Upper lobe of left lung (tissue), 6 donors: ENCODE measurements at regions not wholly inside any gene's neighbourhood (a gene's known extent, or its start where the extent isn't known, plus 50 kb on each side); places are given as distances from the start of the nearest gene placed in this dataset.

Source experiments
- ATAC-seq, 2 donors: fragments of 200-7000 bp; cut with Tn5 transposase; one replicate each; pipeline ENCODE4 v1.9.1; 2022; ENCODE audit warnings: mild to moderate bottlenecking in 2 of 2, moderate library complexity in 2 of 2; ENCODE audit not compliant: low FRiP score in 2 of 2
- DNase-seq, 2 donors: peaks; one replicate each; pipeline ENCODE4 v3.0.0-alpha.2; 2019 to 2020
- H3K27ac ChIP-seq, 4 donors: fragments of 200-600 bp; sonication (generic); one replicate each; pipeline ENCODE4 v1.5.1; 2016 to 2019
- H3K27me3 ChIP-seq, 4 donors: fragments of 200-600 bp; sonication (generic); one replicate each; pipeline ENCODE4 v1.5.1; 2017 to 2019
- H3K36me3 ChIP-seq, 4 donors: fragments of 200-600 bp; sonication (generic); one replicate each; pipeline ENCODE4 v1.5.1; 2016 to 2019
- H3K4me1 ChIP-seq, 4 donors: fragments of 200-600 bp; sonication (generic); one replicate each; pipeline ENCODE4 v1.5.1; 2018 to 2019
- H3K4me3 ChIP-seq, 4 donors: fragments of 200-600 bp; sonication (generic); one replicate each; pipeline ENCODE4 v1.5.1; 2017 to 2019; ENCODE audit warnings: mild to moderate bottlenecking in 2 of 4, moderate library complexity in 1 of 4
- H3K9me3 ChIP-seq, 4 donors: fragments of 200-600 bp; sonication (generic); one replicate each; pipeline ENCODE4 v1.5.1; 2018 to 2019
- EP300 ChIP-seq, 4 donors: sonication (generic); formaldehyde crosslinking; IDR thresholded peaks; one replicate each; pipeline ENCODE4 v1.5.1; 2017; ENCODE audit warnings: antibody characterized with exemption in 4 of 4, control low read depth in 2 of 4
- POLR2A ChIP-seq, 4 donors: fragments of 450-650 bp; IDR thresholded peaks; one replicate each; pipeline ENCODE4 v1.5.1; 2016 to 2017; ENCODE audit warnings: antibody characterized with exemption in 4 of 4, mild to moderate bottlenecking in 2 of 4
- POLR2AphosphoS5 ChIP-seq, 2 donors: sonication (generic); formaldehyde crosslinking; IDR thresholded peaks; one replicate each; pipeline ENCODE4 v1.5.1; 2017; ENCODE audit warnings: antibody characterized with exemption in 2 of 2
- WGBS, 2 donors: methylation state at CpG; one replicate each; pipeline ENCODE4 v1.1.5; 2017 to 2018; 5-methylcytosine and 5-hydroxymethylcytosine counted together
- TF ChIP-seq, protein P1 (sequence below), 6 experiments: fragments of 450-650 bp in 4 of 6; fragments of 200-600 bp in 2 of 6; sonication (generic) in 2 of 6; IDR thresholded peaks; one replicate each; pipeline ENCODE4 v1.5.1; 2016 to 2019; ENCODE audit warnings: antibody characterized with exemption in 6 of 6
- donor health status: DM: no; HTN: no; CAD: no; lungs with moderate emphysema.
- donor health status: DM: no; HTN: yes; CAD: no; lungs with severe emphysema.

DNA sequence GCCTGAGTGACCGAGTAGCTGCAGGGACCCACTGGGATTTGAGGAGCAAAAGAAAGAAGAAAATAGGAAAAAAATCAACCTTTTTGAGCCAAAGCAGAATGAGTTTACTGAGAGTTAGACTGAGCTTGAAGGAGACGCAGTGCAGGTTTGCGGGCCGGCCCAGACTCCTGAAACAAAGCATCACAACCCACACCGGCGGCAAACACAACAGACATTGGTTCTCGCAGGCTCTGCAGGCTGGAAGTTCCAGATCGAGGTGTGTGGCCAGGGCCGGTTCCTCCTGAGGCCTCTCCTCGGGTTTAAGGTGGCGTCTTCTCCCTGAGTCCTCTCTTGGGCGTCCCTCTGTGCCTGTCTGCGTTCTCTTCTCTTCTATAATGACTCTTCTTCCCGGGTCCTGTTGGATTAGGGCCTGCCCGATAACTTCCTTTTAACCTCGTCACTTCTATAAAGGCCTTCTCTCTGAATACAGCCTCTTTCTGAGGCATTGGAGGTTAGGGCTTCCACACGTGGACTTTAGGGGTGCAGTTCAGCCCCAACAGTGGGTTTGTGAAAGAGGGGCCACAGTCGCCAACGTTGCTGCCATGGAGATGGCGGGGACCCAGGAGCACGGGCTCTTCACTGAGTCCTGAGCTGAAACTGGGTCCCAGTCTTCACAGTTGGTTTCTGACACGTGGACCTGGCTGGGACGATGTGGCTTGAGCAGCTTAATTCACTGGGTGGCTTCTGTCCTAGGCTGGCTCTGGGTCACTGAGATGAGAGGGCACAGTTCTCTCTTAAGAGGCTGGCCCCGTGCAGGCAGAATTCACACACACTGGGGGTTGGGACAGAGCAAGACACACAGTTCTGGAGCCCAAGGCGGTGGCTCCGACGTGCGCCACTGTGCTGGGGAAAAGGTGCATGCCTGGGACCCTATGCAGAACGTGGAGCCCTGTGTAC lies 1047.7 kb downstream of the BRD1 start:
- Histone ChIP-seq H3K27ac (no peak overlapping the region), H3K27me3 (no peaks in the 10 kb centered on the region), H3K4me1 (no peaks in the 10 kb centered on the region), H3K9me3 (peaks cover 3 to 12% (median 5%) of the 10 kb centered on the region in 4 donors), H3K4me3 (no peak overlapping the region), H3K36me3 (no peaks in the 10 kb centered on the region)
- TF ChIP-seq POLR2AphosphoS5 (IDR thresholded peaks at IDR 0.05) = no peak
- no peak for TF ChIP-seq EP300 (IDR thresholded peaks at IDR 0.05)
- TF ChIP-seq, protein P1, sequence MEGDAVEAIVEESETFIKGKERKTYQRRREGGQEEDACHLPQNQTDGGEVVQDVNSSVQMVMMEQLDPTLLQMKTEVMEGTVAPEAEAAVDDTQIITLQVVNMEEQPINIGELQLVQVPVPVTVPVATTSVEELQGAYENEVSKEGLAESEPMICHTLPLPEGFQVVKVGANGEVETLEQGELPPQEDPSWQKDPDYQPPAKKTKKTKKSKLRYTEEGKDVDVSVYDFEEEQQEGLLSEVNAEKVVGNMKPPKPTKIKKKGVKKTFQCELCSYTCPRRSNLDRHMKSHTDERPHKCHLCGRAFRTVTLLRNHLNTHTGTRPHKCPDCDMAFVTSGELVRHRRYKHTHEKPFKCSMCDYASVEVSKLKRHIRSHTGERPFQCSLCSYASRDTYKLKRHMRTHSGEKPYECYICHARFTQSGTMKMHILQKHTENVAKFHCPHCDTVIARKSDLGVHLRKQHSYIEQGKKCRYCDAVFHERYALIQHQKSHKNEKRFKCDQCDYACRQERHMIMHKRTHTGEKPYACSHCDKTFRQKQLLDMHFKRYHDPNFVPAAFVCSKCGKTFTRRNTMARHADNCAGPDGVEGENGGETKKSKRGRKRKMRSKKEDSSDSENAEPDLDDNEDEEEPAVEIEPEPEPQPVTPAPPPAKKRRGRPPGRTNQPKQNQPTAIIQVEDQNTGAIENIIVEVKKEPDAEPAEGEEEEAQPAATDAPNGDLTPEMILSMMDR (IDR thresholded peaks at IDR 0.05) = no peak
- no peak for TF ChIP-seq POLR2A (IDR thresholded peaks at IDR 0.05)
- 85% methylated on average over 23 to 29 of the region's 29 CpGs for WGBS, 2 donors
- DNase-seq = peak; percentile 10 to 36
- ATAC-seq = no peak

- Histone ChIP-seq H3K27me3 (no peaks in the 10 kb centered on the region), H3K36me3 (no peaks in the 10 kb centered on the region), H3K27ac (no peak overlapping the region), H3K9me3 (peaks cover 3 to 12% (median 5%) of the 10 kb centered on the region in 4 donors), H3K4me1 (no peaks in the 10 kb centered on the region), H3K4me3 (no peak overlapping the region)
- DNase-seq (peak in 1 of 2 donors; percentile 12), ATAC-seq (peak in 1 of 2 donors; percentile 31)
- TF ChIP-seq EP300 (IDR thresholded peaks at IDR 0.05) (no peak), POLR2AphosphoS5 (IDR thresholded peaks at IDR 0.05) (no peak), POLR2A (IDR thresholded peaks at IDR 0.05) (no peak)
- TF ChIP-seq, protein P1 (IDR thresholded peaks at IDR 0.05) = no peak
- WGBS, 2 donors = 92 to 97% methylated on average over 23 to 24 of the region's 24 CpGs
Observed at GRCh38 chr22:48779211-48779643, 1048.4 kb downstream of the BRD1 start.

DNA sequence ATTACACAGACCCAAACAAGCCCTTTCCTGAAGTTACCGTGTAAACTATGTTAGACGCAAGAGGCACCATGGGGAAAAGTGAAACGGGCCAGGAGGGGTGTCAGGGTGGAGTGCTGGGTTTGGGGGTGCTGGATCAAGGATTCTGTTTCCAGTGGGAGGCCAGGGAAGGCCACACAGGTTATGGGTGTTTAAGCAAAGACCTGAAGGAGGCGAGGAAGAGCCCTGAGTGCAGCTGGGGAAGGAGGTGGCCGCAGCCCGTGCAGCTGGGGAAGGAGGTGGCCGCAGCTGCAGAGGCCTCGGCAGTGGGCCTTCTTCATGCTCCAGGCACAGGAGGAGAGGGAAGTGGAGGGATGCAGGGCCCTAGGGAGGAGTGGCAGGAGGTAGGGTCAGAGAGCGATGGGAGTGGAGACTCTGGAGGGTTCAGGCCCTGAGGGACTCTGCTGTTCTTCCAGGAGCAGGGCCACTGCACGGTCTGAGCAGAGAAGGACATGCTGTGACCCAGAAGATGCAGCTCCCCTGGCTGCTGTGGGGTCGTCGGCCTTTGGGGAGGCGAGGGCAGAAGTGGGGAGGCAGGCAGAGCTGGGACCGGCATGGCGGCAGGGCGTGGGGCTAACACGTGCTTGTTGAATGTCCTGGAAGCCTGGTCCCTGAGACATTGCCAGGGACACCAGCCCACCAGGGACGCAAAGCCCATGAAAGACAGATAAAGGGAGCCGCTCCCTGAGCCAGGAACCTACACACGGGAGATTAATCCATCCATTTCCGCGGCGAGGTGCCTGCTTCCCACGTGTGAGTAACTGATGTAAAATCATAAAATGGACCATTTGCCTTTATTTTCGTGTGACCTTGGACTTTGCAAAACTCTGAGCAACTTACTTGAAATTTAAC lies 1049.1 kb downstream of the BRD1 start:
- Histone ChIP-seq H3K27ac (no peak overlapping the region), H3K4me3 (no peak overlapping the region), H3K36me3 (no peaks in the 10 kb centered on the region), H3K9me3 (peaks cover 3 to 12% (median 5%) of the 10 kb centered on the region in 4 donors), H3K4me1 (no peaks in the 10 kb centered on the region), H3K27me3 (no peaks in the 10 kb centered on the region)
- DNase-seq = peak in 1 of 2 donors; percentile 8
- 87 to 91% methylated on average over 18 to 25 of the region's 25 CpGs for WGBS, 2 donors
- TF ChIP-seq, protein P1 (IDR thresholded peaks at IDR 0.05) = no peak
- TF ChIP-seq EP300 (IDR thresholded peaks at IDR 0.05) (no peak), POLR2A (IDR thresholded peaks at IDR 0.05) (no peak), POLR2AphosphoS5 (IDR thresholded peaks at IDR 0.05) (no peak)
- ATAC-seq = no peak

DNA sequence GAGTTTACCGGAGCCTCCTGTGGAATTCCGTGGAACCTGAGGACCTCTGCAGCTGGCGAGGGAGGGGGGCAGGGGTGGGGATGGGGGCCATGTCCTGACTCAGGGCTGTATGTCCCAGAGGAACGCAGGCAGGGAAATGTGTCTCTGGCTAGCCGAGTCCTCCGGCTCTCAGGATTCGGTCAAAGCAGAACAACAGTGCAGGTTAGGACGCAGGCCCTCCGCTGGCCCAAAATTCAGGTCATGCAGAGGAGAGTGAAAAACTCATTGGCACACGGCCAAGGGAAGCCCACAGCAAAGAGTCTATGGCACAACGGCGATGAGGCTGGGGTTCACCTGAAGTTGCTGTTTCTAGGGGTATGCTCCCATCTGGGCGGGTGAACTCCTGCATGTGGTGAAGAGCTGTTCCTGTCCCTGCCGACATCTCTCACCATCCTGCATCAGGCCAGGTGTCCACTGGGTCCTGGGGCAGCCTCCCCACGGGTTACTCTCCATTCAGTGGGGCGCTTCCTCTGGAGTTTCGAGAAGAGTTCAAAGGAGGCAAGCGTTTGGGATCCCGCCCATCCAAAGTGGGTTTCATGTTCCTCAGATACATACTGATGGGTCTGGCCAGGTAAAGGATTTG lies 1055.3 kb downstream of the BRD1 start:
- no peaks in the 10 kb centered on the region for H3K4me1 ChIP-seq
- ATAC-seq (no peak), DNase-seq (peak in 1 of 2 donors; percentile 14)
- H3K4me3 ChIP-seq = no peak overlapping the region
- H3K27me3 ChIP-seq = no peaks in the 10 kb centered on the region
- H3K36me3 ChIP-seq = no peaks in the 10 kb centered on the region
- no peak overlapping the region for H3K27ac ChIP-seq
- TF ChIP-seq, protein P1 (IDR thresholded peaks at IDR 0.05) = no peak
- TF ChIP-seq POLR2A (IDR thresholded peaks at IDR 0.05) (no peak), POLR2AphosphoS5 (IDR thresholded peaks at IDR 0.05) (no peak), EP300 (IDR thresholded peaks at IDR 0.05) (no peak)
- 63 to 75% methylated on average over 10 to 19 of the region's 19 CpGs for WGBS, 2 donors
- H3K9me3 ChIP-seq = peaks cover 5 to 22% (median 9%) of the 10 kb centered on the region in 4 donors
